Endothelial cell of hepatic sinusoid (primary cell): ENCODE measurements at regions not wholly inside any gene's neighbourhood (a gene's known extent, or its start where the extent isn't known, plus 50 kb on each side); places are given as distances from the start of the nearest gene placed in this dataset.

ENCODE experiments used
- in situ Hi-C: cut with HindIII; loops from 2 replicates; pipeline ENCODE4 v1.10.0; 2017; ENCODE audit warnings: low sequenced_read_pairs

GRCh38 chr12:84605983-84606382 lies 306.6 kb downstream of the SLC6A15 start:
- in situ Hi-C loops, result no loop called here

GRCh38 chr12:84604551-84604950 lies 308.0 kb downstream of the SLC6A15 start:
- in situ Hi-C loops, result no loop called here

- in situ Hi-C loops, result no loop called here
These were observed 308.9 kb downstream of the SLC6A15 start for GRCh38 chr12:84603484-84604248.

GRCh38 chr12:84601483-84601882 lies 311.1 kb downstream of the SLC6A15 start:
- in situ Hi-C loops, result no loop called here

GRCh38 chr12:84599539-84599938 lies 313.1 kb downstream of the SLC6A15 start:
- in situ Hi-C loops, result no loop called here

- in situ Hi-C loops, result no loop called here
These were observed 316.3 kb downstream of the SLC6A15 start for GRCh38 chr12:84596266-84596665.

- in situ Hi-C loops, result no loop called here
These were observed 318.4 kb downstream of the SLC6A15 start for GRCh38 chr12:84594157-84594556.

GRCh38 chr12:84585776-84586395 lies 326.7 kb downstream of the SLC6A15 start:
- in situ Hi-C loops, result no loop called here

- in situ Hi-C loops, result no loop called here
These were observed 340.4 kb downstream of the SLC6A15 start for GRCh38 chr12:84572196-84572595.

- in situ Hi-C loops, result no loop called here
These were observed 350.3 kb downstream of the SLC6A15 start for GRCh38 chr12:84562331-84562730.

GRCh38 chr12:84561351-84561750 lies 351.2 kb downstream of the SLC6A15 start:
- in situ Hi-C loops, result no loop called here

GRCh38 chr12:84554199-84554723 lies 358.3 kb downstream of the SLC6A15 start:
- in situ Hi-C loops, result no loop called here

- in situ Hi-C loops, result no loop called here
These were observed 359.1 kb downstream of the SLC6A15 start for GRCh38 chr12:84553331-84554117.

- in situ Hi-C loops, result no loop called here
These were observed 361.2 kb downstream of the SLC6A15 start for GRCh38 chr12:84551373-84551772.

- in situ Hi-C loops, result no loop called here
These were observed 362.1 kb downstream of the SLC6A15 start for GRCh38 chr12:84550518-84550917.

GRCh38 chr12:84542289-84542688 lies 370.3 kb downstream of the SLC6A15 start:
- in situ Hi-C loops, result no loop called here

- in situ Hi-C loops, result no loop called here
These were observed 374.9 kb downstream of the SLC6A15 start for GRCh38 chr12:84537666-84538065.

- in situ Hi-C loops, result no loop called here
These were observed 399.8 kb downstream of the SLC6A15 start for GRCh38 chr12:84512751-84513150.

- in situ Hi-C loops, result no loop called here
These were observed 403.7 kb downstream of the SLC6A15 start for GRCh38 chr12:84508851-84509260.

GRCh38 chr12:84507956-84508850 lies 404.4 kb downstream of the SLC6A15 start:
- in situ Hi-C loops, result no loop called here
